ENCODE measurements at regions not wholly inside any gene's neighbourhood (a gene's known extent, or its start where the extent isn't known, plus 50 kb on each side); places are given as distances from the start of the nearest gene placed in this dataset.

DNA sequence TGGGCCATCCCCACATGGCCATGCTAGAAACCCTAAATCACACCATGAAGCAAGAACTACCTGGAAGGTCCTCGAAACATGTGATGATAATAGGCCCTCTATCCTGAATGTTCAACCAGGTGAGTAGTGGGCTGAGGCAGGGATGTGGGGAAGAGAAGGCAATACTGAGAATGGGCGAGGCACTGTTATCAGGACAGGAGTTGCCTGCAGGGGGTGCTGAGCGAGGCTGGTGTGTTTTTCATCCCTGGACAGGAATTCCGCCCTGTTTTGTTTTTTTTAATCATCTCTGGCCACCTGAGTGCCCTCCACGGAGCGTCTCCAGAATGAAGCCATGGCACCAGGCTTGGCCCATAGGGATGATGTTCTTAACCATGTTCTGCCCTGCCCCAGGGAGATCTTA lies 103.0 kb upstream of the SOX11 start:
- TF ChIP-seq ZNF274 (IDR thresholded peaks at IDR 0.05; ENCODE audit: low read depth, low read length) (no peak), YY1 (IDR thresholded peaks at IDR 0.05; ENCODE audit: insufficient read depth, insufficient read length) (no peak)
